Colonic mucosa (tissue), 4 donors: ENCODE measurements at regions not wholly inside any gene's neighbourhood (a gene's known extent, or its start where the extent isn't known, plus 50 kb on each side); places are given as distances from the start of the nearest gene placed in this dataset.

Source experiments
- DNase-seq: peaks from one replicate; pipeline ENCODE4 v3.0.0-alpha.2; 2020
- H3K27ac ChIP-seq: fragments of 200-600 bp; one replicate; pipeline ENCODE4 v1.8.0; 2021
- H3K27me3 ChIP-seq: fragments of 200-600 bp; one replicate; pipeline ENCODE4 v1.8.0; 2021
- H3K36me3 ChIP-seq: fragments of 200-600 bp; one replicate; pipeline ENCODE4 v1.8.0; 2021
- H3K4me1 ChIP-seq: fragments of 200-600 bp; one replicate; pipeline ENCODE4 v1.8.0; 2021; ENCODE audit warnings: mild to moderate bottlenecking
- H3K4me3 ChIP-seq: fragments of 200-600 bp; one replicate; pipeline ENCODE4 v1.8.0; 2021
- H3K9ac ChIP-seq, 2 donors: one replicate each; pipeline ENCODE4 v1.7.0; 2013; ENCODE audit warnings: control low read depth in 2 of 2, low read depth in 2 of 2, low read length in 2 of 2
- H3K9me3 ChIP-seq: fragments of 200-600 bp; one replicate; pipeline ENCODE4 v1.8.0; 2021
- CTCF ChIP-seq: fragments of 200-600 bp; IDR thresholded peaks from one replicate; pipeline ENCODE4 v1.8.0; 2022; ENCODE audit warnings: antibody characterized with exemption, mild to moderate bottlenecking
- intact Hi-C: fragments of 100-400 bp; cut with DNase I; formaldehyde crosslinking; loops from one replicate; pipeline ENCODE4 v1.14.1; 2022
- donor health status: healthy.
- donor health status: DM: no; HTN: no; CAD: no.
- donor health status: DM: no; HTN: no; CAD: no.

DNA sequence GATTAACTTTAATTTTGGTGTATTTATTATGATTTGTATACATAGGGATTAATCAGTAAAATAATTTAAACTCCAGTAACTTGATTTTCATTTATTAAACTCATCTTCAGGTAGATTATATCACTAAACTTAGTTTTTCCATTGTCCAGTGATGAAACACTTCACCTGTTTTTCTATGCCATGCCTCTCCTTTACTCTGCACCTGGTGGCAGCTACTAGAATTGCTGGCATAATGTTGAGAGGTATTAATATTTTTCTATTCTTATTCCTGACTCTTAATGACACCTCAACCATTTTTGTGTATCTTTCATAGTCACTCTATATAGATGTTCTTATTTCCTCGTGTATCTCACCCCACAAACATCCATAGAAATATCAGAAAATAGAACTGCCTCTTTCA, 940.3 kb upstream of the CRIM1 start:
- Histone ChIP-seq H3K27ac (no peak overlapping the region), H3K9ac (no peak overlapping the region), H3K4me3 (no peak overlapping the region), H3K9me3 (no peaks in the 10 kb centered on the region), H3K27me3 (no peaks in the 10 kb centered on the region), H3K4me1 (no peaks in the 10 kb centered on the region), H3K36me3 (no peaks in the 10 kb centered on the region)
- no peak for TF ChIP-seq CTCF
- no peak for DNase-seq
- intact Hi-C loops = no loop called here

- H3K9me3 ChIP-seq = no peaks in the 10 kb centered on the region
- intact Hi-C loops = loop anchor here (5.0 kb wide), 1 partner anchor 1313 kb away; no protein-coding TSS in a partner anchor
- H3K9ac ChIP-seq = no peak overlapping the region
Measured at GRCh38 chr2:35410431-35411061, 945.0 kb upstream of the CRIM1 start.

GRCh38 chr2:35409762-35410161, 945.8 kb upstream of the CRIM1 start:
- H3K4me1 ChIP-seq = no peaks in the 10 kb centered on the region
- H3K27me3 ChIP-seq = no peaks in the 10 kb centered on the region
- TF ChIP-seq CTCF = no peak
- H3K27ac ChIP-seq = no peak overlapping the region
- intact Hi-C loops = loop anchor here (5.0 kb wide), 1 partner anchor 1312 kb away; no protein-coding TSS in a partner anchor
- no peaks in the 10 kb centered on the region for H3K9me3 ChIP-seq
- H3K4me3 ChIP-seq = no peak overlapping the region
- no peak overlapping the region for H3K9ac ChIP-seq
- H3K36me3 ChIP-seq = no peaks in the 10 kb centered on the region
- DNase-seq = no peak

More at GRCh38 chr2:35410431-35411061, 945.0 kb upstream of the CRIM1 start:
- Histone ChIP-seq H3K27me3 (no peaks in the 10 kb centered on the region), H3K36me3 (no peaks in the 10 kb centered on the region), H3K4me1 (no peaks in the 10 kb centered on the region), H3K4me3 (no peak overlapping the region), H3K27ac (no peak overlapping the region)
- TF ChIP-seq CTCF = peak; percentile 88
- DNase-seq = peak; percentile 46

- intact Hi-C loops = no loop called here
- H3K9ac ChIP-seq = no peak overlapping the region
- H3K27me3 ChIP-seq = no peaks in the 10 kb centered on the region
- no peak for TF ChIP-seq CTCF
- H3K4me1 ChIP-seq = no peaks in the 10 kb centered on the region
- DNase-seq = no peak
- H3K27ac ChIP-seq = no peak overlapping the region
- no peaks in the 10 kb centered on the region for H3K9me3 ChIP-seq
- H3K4me3 ChIP-seq = no peak overlapping the region
- no peaks in the 10 kb centered on the region for H3K36me3 ChIP-seq
Measured at GRCh38 chr2:35408320-35408719, 947.3 kb upstream of the CRIM1 start.

GRCh38 chr2:35391736-35392442, 963.7 kb upstream of the CRIM1 start:
- no peak for DNase-seq
- H3K4me1 ChIP-seq = no peaks in the 10 kb centered on the region
- no peak overlapping the region for H3K4me3 ChIP-seq
- intact Hi-C loops = no loop called here
- no peaks in the 10 kb centered on the region for H3K9me3 ChIP-seq
- no peak overlapping the region for H3K27ac ChIP-seq
- H3K36me3 ChIP-seq = no peaks in the 10 kb centered on the region
- no peak for TF ChIP-seq CTCF
- H3K27me3 ChIP-seq = no peaks in the 10 kb centered on the region
- no peak overlapping the region for H3K9ac ChIP-seq
